ENCODE measurements at regions not wholly inside any gene's neighbourhood (a gene's known extent, or its start where the extent isn't known, plus 50 kb on each side); places are given as distances from the start of the nearest gene placed in this dataset.

- TF ChIP-seq CTCF (IDR thresholded peaks at IDR 0.05; ENCODE audit: borderline replicate concordance, extremely low read depth, low read length, poor library complexity, severe bottlenecking) (no peak), EZH2 (IDR thresholded peaks at IDR 0.05; ENCODE audit: borderline replicate concordance, low read depth, low read length, severe bottlenecking) (no peak)
These were observed 136.9 kb upstream of the UBL3 start for GRCh38 chr13:29987340-29987739.
